Activated effector memory CD4-positive, alpha-beta T cell treated with anti-CD3 and anti-CD28 coated beads, Interleukin-2, amount 50 U/mL, for 16 hours (primary cell): ENCODE measurements at regions not wholly inside any gene's neighbourhood (a gene's known extent, or its start where the extent isn't known, plus 50 kb on each side); places are given as distances from the start of the nearest gene placed in this dataset.

Experiments used
- DNase-seq: peaks from one replicate; pipeline ENCODE4 v3.0.0-alpha.2; 2020

GRCh38 chr14:54094765-54095164, 138.1 kb upstream of the BMP4 start:
- no peak for DNase-seq

DNA sequence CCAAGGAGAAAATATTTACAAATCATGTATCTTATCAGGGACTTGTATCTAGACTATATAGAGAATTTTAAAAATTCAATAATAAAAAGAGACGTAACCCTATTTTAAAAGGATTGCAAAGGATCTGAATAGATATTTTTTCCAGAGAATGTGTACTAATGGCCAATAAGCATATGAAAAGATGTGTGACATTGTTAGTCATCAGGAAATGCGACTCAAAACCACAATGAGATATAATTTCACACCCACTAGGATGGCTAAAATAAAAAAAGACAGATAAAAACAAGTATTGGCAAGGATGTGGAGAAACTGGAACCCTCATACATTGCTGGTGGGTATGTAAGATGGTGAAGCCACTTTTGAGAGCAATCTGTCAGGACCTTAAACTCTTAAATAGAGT, 141.9 kb upstream of the BMP4 start:
- no peak for DNase-seq

GRCh38 chr14:54102051-54102456, 145.4 kb upstream of the BMP4 start:
- DNase-seq: no peak

DNA sequence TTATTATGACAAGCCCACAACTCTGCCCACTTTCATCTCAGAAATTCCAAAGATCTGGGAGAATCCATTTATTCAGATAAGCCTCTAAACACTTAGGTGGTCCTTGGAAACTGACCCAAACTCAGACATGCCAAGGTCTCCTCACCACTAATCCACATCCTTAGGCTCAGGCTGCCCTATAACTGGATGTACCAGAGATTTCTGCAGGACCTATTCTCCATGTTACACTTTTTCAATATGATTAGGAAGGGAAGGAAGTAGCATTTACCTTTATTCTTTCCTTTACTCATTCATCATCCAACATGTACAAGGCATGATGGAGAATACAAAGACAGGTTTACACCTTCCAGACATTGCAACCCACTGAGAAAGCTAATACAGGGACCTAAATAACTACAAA, 145.9 kb upstream of the BMP4 start:
- no peak for DNase-seq

- no peak for DNase-seq
Observed at GRCh38 chr14:54104601-54105145, 148.0 kb upstream of the BMP4 start.

- DNase-seq: no peak
Observed at GRCh38 chr14:54105406-54105805, 148.8 kb upstream of the BMP4 start.

- no peak for DNase-seq
Observed at GRCh38 chr14:54105898-54106297, 149.3 kb upstream of the BMP4 start.

- no peak for DNase-seq
Observed at GRCh38 chr14:54106661-54107377, 150.2 kb upstream of the BMP4 start.

DNA sequence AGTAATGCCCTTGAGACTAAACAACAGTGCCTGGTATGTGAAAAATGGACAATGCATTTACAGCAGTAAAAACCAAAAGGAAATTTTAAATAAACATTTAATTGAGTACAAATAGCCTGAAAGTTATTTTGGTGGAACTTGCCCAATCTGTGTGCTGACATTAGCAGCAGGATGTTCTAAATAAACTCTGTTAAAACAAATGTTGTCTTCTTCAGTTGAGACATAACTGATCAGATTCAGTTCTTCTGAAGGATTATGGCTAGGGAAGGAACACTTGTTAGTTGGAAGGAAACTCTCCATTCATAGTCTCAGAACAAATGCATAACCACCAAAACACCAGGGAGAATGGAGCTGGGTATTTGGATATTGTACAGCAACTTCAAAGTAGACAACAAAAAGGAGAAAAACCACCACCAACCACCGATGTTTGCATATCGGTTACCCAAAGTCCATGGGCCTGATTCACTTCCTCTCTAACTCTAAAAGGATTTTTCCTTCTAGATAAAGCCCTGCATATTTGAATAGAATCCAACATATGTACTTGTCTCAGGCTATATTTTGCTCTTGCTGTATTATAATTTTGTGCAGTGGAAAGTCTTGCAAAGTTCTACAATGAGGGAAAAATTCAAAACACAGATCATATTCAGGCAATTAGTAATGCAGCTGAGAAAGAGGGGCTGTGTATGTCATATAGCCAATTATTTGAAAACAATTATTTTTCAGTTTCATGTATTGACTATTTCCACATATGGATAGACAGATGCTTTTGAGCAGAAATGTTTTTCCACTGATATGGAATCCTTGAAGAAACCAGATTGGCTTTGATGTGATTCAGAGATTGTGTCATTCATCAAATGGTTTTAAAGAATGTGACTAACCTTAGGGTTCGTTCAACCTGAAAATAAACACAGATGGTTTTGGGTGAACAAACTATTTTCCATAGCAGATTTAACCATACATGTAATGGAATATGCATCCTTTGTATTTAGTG, 152.2 kb upstream of the BMP4 start:
- DNase-seq: no peak

DNA sequence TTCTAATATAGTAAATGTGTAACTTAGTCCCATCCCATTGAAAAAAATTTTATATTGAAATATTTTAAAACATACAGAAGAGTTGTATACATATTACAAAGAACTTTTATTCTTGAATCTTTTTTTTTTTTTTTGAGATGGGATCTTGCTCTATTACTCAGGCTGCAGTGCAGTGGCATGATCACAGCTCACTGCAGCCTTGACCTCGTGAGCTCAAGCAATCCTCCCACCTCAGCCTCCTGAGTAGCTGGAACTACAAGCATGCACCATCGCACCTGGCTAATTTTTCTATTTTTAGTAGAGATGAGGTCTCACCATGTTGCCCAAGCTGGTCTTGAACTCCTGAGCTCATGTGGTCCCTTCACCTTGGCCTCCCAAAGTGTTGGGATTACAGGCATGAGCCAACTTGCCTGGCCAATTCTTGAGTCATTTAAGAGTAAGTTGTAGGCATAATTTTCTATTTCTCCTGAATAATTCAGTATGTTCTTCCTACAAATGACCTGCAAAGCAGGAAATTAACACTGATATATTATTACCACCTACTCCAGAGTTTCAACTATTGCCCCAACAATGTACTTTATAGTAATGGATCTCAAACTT, 153.0 kb upstream of the BMP4 start:
- DNase-seq: no peak

DNA sequence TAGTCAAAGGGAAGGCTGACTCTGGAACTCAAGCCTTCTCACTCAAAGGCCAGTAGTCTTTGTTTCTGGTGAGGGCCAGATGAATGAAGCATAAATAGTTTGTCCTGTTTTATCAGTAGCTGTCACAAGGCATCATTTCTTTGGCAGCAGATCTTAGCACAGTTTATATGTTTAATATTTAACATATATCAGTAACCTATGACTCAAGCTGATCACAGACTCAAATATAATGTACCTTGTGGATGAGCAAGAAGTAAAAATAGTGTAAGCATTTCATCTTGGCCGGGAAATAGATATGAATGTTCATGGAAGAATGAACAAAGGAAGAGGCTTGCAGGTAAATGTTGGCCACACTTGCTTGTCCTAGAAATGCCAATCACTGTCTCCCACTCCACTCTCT, 158.3 kb upstream of the BMP4 start:
- DNase-seq: no peak

- DNase-seq: no peak
Observed at GRCh38 chr14:54116198-54116885, 159.7 kb upstream of the BMP4 start.

DNA sequence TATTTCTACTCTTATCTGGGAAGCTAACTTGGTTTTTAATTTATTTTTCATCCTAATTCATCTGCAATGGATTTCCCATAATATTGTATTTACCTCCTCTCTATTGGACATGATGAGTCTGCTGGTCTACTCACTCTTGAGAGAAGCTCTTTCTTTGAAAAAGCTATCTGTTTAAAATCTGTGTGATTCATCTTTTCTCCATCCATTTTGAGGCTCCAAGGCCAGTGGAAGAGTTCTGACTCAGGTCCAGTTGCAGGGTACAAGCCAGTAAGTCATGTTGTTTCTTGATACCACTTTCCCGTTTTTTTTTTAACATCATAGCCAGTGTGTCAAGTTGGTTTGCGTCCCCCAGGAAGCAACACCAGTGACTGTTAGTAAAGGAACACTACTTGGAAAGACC, 160.3 kb upstream of the BMP4 start:
- no peak for DNase-seq

GRCh38 chr14:54117396-54117795, 160.8 kb upstream of the BMP4 start:
- no peak for DNase-seq

- DNase-seq: no peak
Observed at GRCh38 chr14:54117924-54118323, 161.3 kb upstream of the BMP4 start.

- DNase-seq: no peak
Observed at GRCh38 chr14:54120260-54120659, 163.6 kb upstream of the BMP4 start.

- no peak for DNase-seq
Observed at GRCh38 chr14:54121466-54122027, 164.9 kb upstream of the BMP4 start.

DNA sequence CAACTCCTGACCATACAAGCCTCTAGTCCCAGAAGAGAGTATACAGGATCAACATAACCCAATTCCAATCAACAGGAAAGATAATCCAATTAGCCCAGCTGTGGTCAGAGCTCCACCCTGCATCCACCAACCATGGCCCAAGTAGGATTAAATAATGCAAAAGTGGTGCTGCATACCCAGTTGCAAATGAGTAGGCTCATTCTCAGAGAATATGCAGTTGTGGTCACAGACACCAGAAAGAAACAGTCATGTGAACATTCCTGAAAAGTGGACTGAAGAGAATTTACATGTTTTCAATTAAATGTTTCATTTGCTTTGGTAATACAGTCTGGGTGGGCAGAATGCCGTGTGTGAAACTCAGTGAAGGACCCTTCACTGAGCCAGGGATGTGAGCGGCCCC, 167.2 kb upstream of the BMP4 start:
- DNase-seq: no peak

DNA sequence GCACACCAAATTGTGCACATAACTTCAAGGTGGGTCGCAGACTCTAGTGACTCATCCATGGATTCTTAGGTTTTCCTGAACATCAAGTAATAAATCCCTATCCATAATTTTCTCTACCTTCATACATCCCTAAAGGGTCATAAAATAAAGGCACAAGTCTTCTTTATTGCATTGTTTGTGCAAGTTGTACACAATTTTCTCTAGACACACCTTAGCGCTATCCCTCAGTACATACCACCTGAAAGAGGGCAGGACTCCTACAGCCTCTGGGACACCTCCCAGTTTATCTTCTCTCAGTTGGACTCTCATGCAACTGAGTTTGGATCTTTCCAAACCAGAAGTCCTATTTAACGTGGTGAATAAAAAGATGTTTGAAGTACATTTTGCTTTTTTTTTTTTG, 168.5 kb upstream of the BMP4 start:
- no peak for DNase-seq

DNA sequence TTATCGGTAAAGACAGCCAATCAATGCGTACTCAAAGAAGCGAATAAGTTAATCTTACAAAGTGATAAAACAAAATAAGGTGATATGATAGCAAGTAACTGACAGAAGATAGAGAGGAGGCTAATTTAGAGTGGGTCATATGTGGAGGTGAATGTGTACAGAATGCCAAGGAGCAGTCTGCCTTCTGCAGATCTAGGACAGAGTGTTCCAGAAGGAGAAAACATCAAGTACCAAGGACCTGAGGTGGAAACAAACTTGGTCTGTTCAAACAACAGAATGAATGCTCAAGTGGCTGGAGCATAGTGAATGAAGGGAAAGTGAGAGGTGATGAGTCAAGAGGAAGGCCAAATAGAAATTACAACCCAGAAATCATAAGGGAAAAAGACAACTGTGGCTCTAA, 170.3 kb upstream of the BMP4 start:
- no peak for DNase-seq

DNA sequence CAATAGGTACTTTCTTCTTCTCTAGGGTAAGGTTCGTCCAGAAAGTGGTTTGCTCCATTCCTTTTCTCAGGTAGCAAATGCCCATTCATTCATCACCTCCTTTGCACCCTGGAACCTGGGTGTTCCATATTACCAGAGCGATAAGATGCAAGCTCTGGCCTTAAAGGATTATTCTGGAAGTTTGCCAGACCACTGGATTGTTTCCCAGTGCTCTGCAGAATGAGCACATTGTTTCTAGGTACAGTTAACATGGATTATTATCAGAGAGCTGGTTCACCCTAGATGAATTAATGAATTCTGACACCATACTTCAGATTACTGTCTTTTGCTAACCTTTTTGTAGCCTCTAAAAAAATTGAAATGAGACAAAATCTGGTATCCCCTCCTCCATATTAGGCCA, 170.9 kb upstream of the BMP4 start:
- DNase-seq: no peak

GRCh38 chr14:54129850-54130640, 173.4 kb upstream of the BMP4 start:
- DNase-seq: no peak
